Esophagus squamous epithelium (tissue), 5 donors: ENCODE measurements at regions not wholly inside any gene's neighbourhood (a gene's known extent, or its start where the extent isn't known, plus 50 kb on each side); places are given as distances from the start of the nearest gene placed in this dataset.

ENCODE experiments used
- DNase-seq: peaks from one replicate; lab custom pipeline; 2025; lab: John Stamatoyannopoulos, UW
- H3K27ac ChIP-seq, 4 donors: fragments of 200-600 bp; sonication (generic); one replicate each; pipeline ENCODE4 v1.5.1; 2016 to 2019; ENCODE audit warnings: mild to moderate bottlenecking in 1 of 4
- H3K27me3 ChIP-seq, 4 donors: fragments of 200-600 bp; sonication (generic); 1 replicate in 3 of 4; 2 replicates in 1 of 4; pipeline versions ENCODE4 v1.5.1 to v1.6.0; 2017 to 2021; ENCODE audit warnings: antibody characterized with exemption in 1 of 4
- H3K36me3 ChIP-seq, 3 donors: fragments of 200-600 bp; sonication (generic); one replicate each; pipeline ENCODE4 v1.5.1; 2016 to 2019
- H3K4me1 ChIP-seq, 3 donors: fragments of 200-600 bp; sonication (generic); one replicate each; pipeline ENCODE4 v1.5.1; 2017 to 2019
- H3K4me3 ChIP-seq, 4 donors: fragments of 200-600 bp; sonication (generic); 1 replicate in 3 of 4; 2 replicates in 1 of 4; pipeline ENCODE4 v1.5.1; 2016 to 2019; ENCODE audit warnings: mild to moderate bottlenecking in 2 of 4, moderate library complexity in 1 of 4
- H3K9me3 ChIP-seq, 3 donors: fragments of 200-600 bp; sonication (generic); one replicate each; pipeline ENCODE4 v1.5.1; 2016 to 2019
- POLR2A ChIP-seq, 4 donors: fragments of 450-650 bp; IDR thresholded peaks; one replicate each; pipeline ENCODE4 v1.6.1; 2017; ENCODE audit warnings: antibody characterized with exemption in 4 of 4, mild to moderate bottlenecking in 4 of 4, moderate library complexity in 3 of 4
- WGBS, 2 donors: methylation state at CpG; one replicate each; pipeline ENCODE4 v1.1.5; 2018; 5-methylcytosine and 5-hydroxymethylcytosine counted together
- intact Hi-C: fragments of 100-400 bp; cut with DNase I; formaldehyde crosslinking; loops from one replicate; pipeline ENCODE4 v1.15.0; 2022
- TF ChIP-seq, protein P1 (sequence below), 6 experiments: fragments of 450-650 bp in 4 of 6; fragments of 200-600 bp in 2 of 6; sonication (generic) in 2 of 6; IDR thresholded peaks; one replicate each; pipeline ENCODE4 v1.5.1; 2016 to 2019; ENCODE audit warnings: antibody characterized with exemption in 6 of 6, mild to moderate bottlenecking in 4 of 6, moderate library complexity in 4 of 6
- donor health status: DM: yes; HTN: yes; CAD: no.

- intact Hi-C loops: no loop called here
- Histone ChIP-seq H3K36me3 (no peaks in the 10 kb centered on the region), H3K4me3 (no peak overlapping the region), H3K9me3 (no peaks in the 10 kb centered on the region), H3K27me3 (no peaks in the 10 kb centered on the region), H3K4me1 (peaks cover 0 to 18% (median 0%) of the 10 kb centered on the region in 3 donors), H3K27ac (no peak overlapping the region)
- no peak for TF ChIP-seq POLR2A (IDR thresholded peaks at IDR 0.05)
- TF ChIP-seq, protein P1, sequence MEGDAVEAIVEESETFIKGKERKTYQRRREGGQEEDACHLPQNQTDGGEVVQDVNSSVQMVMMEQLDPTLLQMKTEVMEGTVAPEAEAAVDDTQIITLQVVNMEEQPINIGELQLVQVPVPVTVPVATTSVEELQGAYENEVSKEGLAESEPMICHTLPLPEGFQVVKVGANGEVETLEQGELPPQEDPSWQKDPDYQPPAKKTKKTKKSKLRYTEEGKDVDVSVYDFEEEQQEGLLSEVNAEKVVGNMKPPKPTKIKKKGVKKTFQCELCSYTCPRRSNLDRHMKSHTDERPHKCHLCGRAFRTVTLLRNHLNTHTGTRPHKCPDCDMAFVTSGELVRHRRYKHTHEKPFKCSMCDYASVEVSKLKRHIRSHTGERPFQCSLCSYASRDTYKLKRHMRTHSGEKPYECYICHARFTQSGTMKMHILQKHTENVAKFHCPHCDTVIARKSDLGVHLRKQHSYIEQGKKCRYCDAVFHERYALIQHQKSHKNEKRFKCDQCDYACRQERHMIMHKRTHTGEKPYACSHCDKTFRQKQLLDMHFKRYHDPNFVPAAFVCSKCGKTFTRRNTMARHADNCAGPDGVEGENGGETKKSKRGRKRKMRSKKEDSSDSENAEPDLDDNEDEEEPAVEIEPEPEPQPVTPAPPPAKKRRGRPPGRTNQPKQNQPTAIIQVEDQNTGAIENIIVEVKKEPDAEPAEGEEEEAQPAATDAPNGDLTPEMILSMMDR (IDR thresholded peaks at IDR 0.05): no peak
- 94 to 96% methylated on average over 3 of the region's 3 CpGs for WGBS, 2 donors
- DNase-seq: no peak
Observed at GRCh38 chr1:61000327-61000726, 82.0 kb upstream of the NFIA start.

GRCh38 chr1:60998786-60999185 lies 83.6 kb upstream of the NFIA start:
- TF ChIP-seq POLR2A (IDR thresholded peaks at IDR 0.05): no peak
- TF ChIP-seq, protein P1 (IDR thresholded peaks at IDR 0.05): no peak
- no peak for DNase-seq
- H3K27me3 ChIP-seq: no peaks in the 10 kb centered on the region
- H3K4me3 ChIP-seq: no peak overlapping the region
- H3K36me3 ChIP-seq: no peaks in the 10 kb centered on the region
- peaks cover 0 to 19% (median 0%) of the 10 kb centered on the region in 3 donors for H3K4me1 ChIP-seq
- no peak overlapping the region for H3K27ac ChIP-seq
- intact Hi-C loops: no loop called here
- WGBS, 2 donors: 85 to 92% methylated on average over 4 to 5 of the region's 5 CpGs
- H3K9me3 ChIP-seq: no peaks in the 10 kb centered on the region

DNA sequence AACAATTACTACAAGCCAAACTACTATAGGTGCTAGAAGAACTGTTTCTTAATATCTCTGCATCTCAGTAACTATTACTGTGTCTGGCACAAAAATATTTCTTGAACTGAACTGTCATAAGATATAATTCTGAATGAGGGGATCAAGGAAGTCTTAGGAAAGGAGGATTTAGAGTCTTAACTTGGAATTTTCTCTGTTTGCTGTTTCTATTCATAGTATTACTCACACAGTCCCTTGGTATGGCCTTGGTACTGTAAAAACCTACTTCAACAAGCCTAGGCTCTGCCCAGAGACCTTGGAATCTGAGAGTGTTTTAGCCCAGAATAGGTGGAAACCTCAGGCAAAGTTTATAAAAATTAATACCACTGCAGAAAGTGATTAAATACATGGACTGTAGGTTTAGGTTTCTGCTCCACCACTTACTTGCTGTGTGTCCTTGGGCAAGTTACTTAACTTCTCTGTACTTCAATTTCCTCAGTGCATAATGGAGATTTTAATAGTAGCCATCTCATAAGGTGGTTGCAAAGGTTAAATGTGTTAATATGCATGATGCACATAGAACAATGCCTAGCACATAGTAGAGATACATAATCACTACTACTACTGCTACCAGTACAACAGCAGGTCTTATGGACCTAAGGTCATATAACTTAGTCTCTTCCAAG lies 87.4 kb upstream of the NFIA start:
- Histone ChIP-seq H3K4me3 (no peak overlapping the region), H3K27me3 (peaks cover 0 to 7% (median 0%) of the 10 kb centered on the region in 4 donors), H3K9me3 (no peaks in the 10 kb centered on the region), H3K27ac (peak overlapping the region in 2 of 4 donors; percentile 37 to 55), H3K36me3 (no peaks in the 10 kb centered on the region), H3K4me1 (peaks cover 0 to 37% (median under 1%) of the 10 kb centered on the region in 3 donors)
- intact Hi-C loops: no loop called here
- DNase-seq: no peak
- no peak for TF ChIP-seq POLR2A (IDR thresholded peaks at IDR 0.05)
- TF ChIP-seq, protein P1 (IDR thresholded peaks at IDR 0.05): no peak

DNA sequence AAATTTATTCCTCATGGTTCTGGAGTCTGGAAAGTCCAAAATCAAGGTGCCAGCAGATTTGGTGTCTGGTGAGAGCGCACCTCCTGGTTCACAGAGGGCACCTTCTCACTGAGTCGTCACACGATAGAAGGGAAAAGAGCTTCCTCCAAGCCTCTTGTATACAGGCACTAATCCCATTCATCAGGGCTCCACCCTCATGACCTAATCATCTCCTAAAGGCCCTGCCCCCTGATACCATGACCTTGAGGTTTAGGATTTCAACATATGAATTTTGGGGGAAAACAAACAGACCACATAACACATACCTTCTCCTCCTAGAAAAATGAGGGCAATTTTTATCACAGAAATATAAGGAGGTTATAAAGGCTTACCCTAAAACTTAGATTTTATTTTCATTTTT lies 88.0 kb upstream of the NFIA start:
- intact Hi-C loops: no loop called here
- TF ChIP-seq, protein P1 (IDR thresholded peaks at IDR 0.05): no peak
- TF ChIP-seq POLR2A (IDR thresholded peaks at IDR 0.05): no peak
- peak overlapping the region in 2 of 4 donors; percentile 37 to 55 for H3K27ac ChIP-seq
- no peaks in the 10 kb centered on the region for H3K9me3 ChIP-seq
- peaks cover 0 to 7% (median 0%) of the 10 kb centered on the region in 4 donors for H3K27me3 ChIP-seq
- DNase-seq: no peak
- peaks cover 5 to 42% (median 6%) of the 10 kb centered on the region in 3 donors for H3K4me1 ChIP-seq
- no peaks in the 10 kb centered on the region for H3K36me3 ChIP-seq
- no peak overlapping the region for H3K4me3 ChIP-seq
- WGBS, 2 donors: 31 to 53% methylated on average over 3 of the region's 3 CpGs

- DNase-seq: no peak
- WGBS, 2 donors: 71 to 88% methylated on average over 1 of the region's 1 CpG
- intact Hi-C loops: no loop called here
- H3K4me3 ChIP-seq: no peak overlapping the region
- peaks cover 5 to 43% (median 8%) of the 10 kb centered on the region in 3 donors for H3K4me1 ChIP-seq
- H3K27me3 ChIP-seq: peaks cover 0 to 7% (median 0%) of the 10 kb centered on the region in 4 donors
- no peaks in the 10 kb centered on the region for H3K9me3 ChIP-seq
- TF ChIP-seq POLR2A (IDR thresholded peaks at IDR 0.05): no peak
- TF ChIP-seq, protein P1 (IDR thresholded peaks at IDR 0.05): no peak
- H3K27ac ChIP-seq: no peak overlapping the region
- H3K36me3 ChIP-seq: no peaks in the 10 kb centered on the region
Observed at GRCh38 chr1:60992165-60992564, 90.2 kb upstream of the NFIA start.
